Loucy (cell line): ENCODE measurements at regions not wholly inside any gene's neighbourhood (a gene's known extent, or its start where the extent isn't known, plus 50 kb on each side); places are given as distances from the start of the nearest gene placed in this dataset.

Experiments
- H2AFZ ChIP-seq: fragments of 200-600 bp; sonication (generic); 2 replicates; pipeline ENCODE4 v1.6.0; 2016; ENCODE audit warnings: antibody characterized with exemption, mild to moderate bottlenecking, low read length, moderate library complexity
- H3F3A ChIP-seq: fragments of 200-600 bp; 2 replicates; pipeline ENCODE4 v1.6.0; 2016; ENCODE audit warnings: antibody characterized with exemption, low read depth, mild to moderate bottlenecking
- H3K27me3 ChIP-seq: fragments of 200-600 bp; sonication (generic); 2 replicates; pipeline ENCODE4 v1.6.1; 2014; ENCODE audit warnings: low read length, mild to moderate bottlenecking; ENCODE audit not compliant: insufficient read depth, poor library complexity, severe bottlenecking
- H3K36me3 ChIP-seq: fragments of 200-600 bp; sonication (generic); 2 replicates; pipeline ENCODE4 v1.6.1; 2016; ENCODE audit warnings: low read length; ENCODE audit not compliant: insufficient read depth
- H3K4me1 ChIP-seq: fragments of 200-600 bp; sonication (generic); 2 replicates; pipeline ENCODE4 v1.5.1; 2014; ENCODE audit warnings: low read length, mild to moderate bottlenecking; ENCODE audit not compliant: insufficient read depth, poor library complexity, severe bottlenecking
- H3K4me2 ChIP-seq: fragments of 200-600 bp; sonication (generic); 2 replicates; pipeline ENCODE4 v1.6.0; 2014; ENCODE audit warnings: antibody characterized with exemption, low read length, low read depth, mild to moderate bottlenecking; ENCODE audit not compliant: poor library complexity, severe bottlenecking
- H3K4me3 ChIP-seq: fragments of 200-600 bp; sonication (generic); 2 replicates; pipeline ENCODE4 v1.5.1; 2014; ENCODE audit warnings: low read length, mild to moderate bottlenecking, mixed read lengths; ENCODE audit not compliant: poor library complexity, severe bottlenecking
- H3K79me2 ChIP-seq: fragments of 200-600 bp; sonication (generic); 2 replicates; pipeline ENCODE4 v1.6.1; 2014; ENCODE audit warnings: low read length; ENCODE audit not compliant: insufficient read depth
- H3K9ac ChIP-seq: fragments of 200-600 bp; sonication (generic); 2 replicates; pipeline ENCODE4 v1.6.0; 2014; ENCODE audit warnings: mild to moderate bottlenecking, low read depth, low read length, moderate library complexity; ENCODE audit not compliant: poor library complexity, severe bottlenecking
- H3K9me2 ChIP-seq: fragments of 200-600 bp; sonication (generic); replicated peaks from 2 replicates; pipeline ENCODE4 v1.6.1; 2016; ENCODE audit warnings: low read depth, low read length, mixed read lengths
- H3K9me3 ChIP-seq: fragments of 200-600 bp; sonication (generic); 2 replicates; pipeline ENCODE4 v1.6.1; 2014; ENCODE audit warnings: mild to moderate bottlenecking, antibody characterized with exemption, low read length, low read depth; ENCODE audit not compliant: insufficient read depth
- H4K20me1 ChIP-seq: fragments of 200-600 bp; sonication (generic); 2 replicates; pipeline ENCODE4 v1.6.0; 2014; ENCODE audit warnings: antibody characterized with exemption, low read length, mild to moderate bottlenecking; ENCODE audit not compliant: insufficient read depth, poor library complexity, severe bottlenecking
- CTCF ChIP-seq: fragments of 200-600 bp; sonication (generic); conservative IDR thresholded peaks from 2 replicates; pipeline ENCODE4 v1.5.1; 2014; ENCODE audit warnings: mild to moderate bottlenecking, antibody characterized with exemption, low read length
- EZH2phosphoT487 ChIP-seq: fragments of 200-600 bp; IDR thresholded peaks from 2 replicates; pipeline ENCODE4 v1.6.1; 2018; ENCODE audit warnings: antibody characterized with exemption, mild to moderate bottlenecking, moderate library complexity, borderline replicate concordance

GRCh38 chr4:187171706-187172339 lies 448.2 kb upstream of the FAT1 start:
- H3K9ac ChIP-seq: no peak overlapping the region
- H3K79me2 ChIP-seq: no peaks in the 10 kb centered on the region
- no peaks in the 10 kb centered on the region for H3K4me1 ChIP-seq
- no peak overlapping the region for H3K4me3 ChIP-seq
- no peaks in the 10 kb centered on the region for H3K27me3 ChIP-seq
- no peaks in the 10 kb centered on the region for H3F3A ChIP-seq
- H3K4me2 ChIP-seq: no peak overlapping the region
- no peaks in the 10 kb centered on the region for H3K9me2 ChIP-seq
- H3K36me3 ChIP-seq: no peaks in the 10 kb centered on the region
- no peak for TF ChIP-seq EZH2phosphoT487
- no peak overlapping the region for H2AFZ ChIP-seq
- H4K20me1 ChIP-seq: no peaks in the 10 kb centered on the region
- peaks cover 3% of the 10 kb centered on the region; the same call in 1 of the 2 replicates for H3K9me3 ChIP-seq

GRCh38 chr4:187172340-187172761 lies 448.7 kb upstream of the FAT1 start:
- H3K9ac ChIP-seq: no peak overlapping the region
- H3K4me2 ChIP-seq: no peak overlapping the region
- H2AFZ ChIP-seq: no peak overlapping the region
- no peaks in the 10 kb centered on the region for H3K4me1 ChIP-seq
- no peaks in the 10 kb centered on the region for H3K79me2 ChIP-seq
- H3F3A ChIP-seq: no peaks in the 10 kb centered on the region
- H4K20me1 ChIP-seq: no peaks in the 10 kb centered on the region
- H3K9me3 ChIP-seq: peaks cover 3% of the 10 kb centered on the region; the same call in 1 of the 2 replicates
- TF ChIP-seq CTCF: no peak
- TF ChIP-seq EZH2phosphoT487: no peak
- H3K9me2 ChIP-seq: no peaks in the 10 kb centered on the region
- no peak overlapping the region for H3K4me3 ChIP-seq
- H3K36me3 ChIP-seq: no peaks in the 10 kb centered on the region
- no peaks in the 10 kb centered on the region for H3K27me3 ChIP-seq

- no peak overlapping the region for H3K4me3 ChIP-seq
- TF ChIP-seq CTCF (no peak), EZH2phosphoT487 (no peak)
- H3K9ac ChIP-seq: no peak overlapping the region
- H3K9me2 ChIP-seq: no peaks in the 10 kb centered on the region
- no peaks in the 10 kb centered on the region for H3K79me2 ChIP-seq
- H3F3A ChIP-seq: no peaks in the 10 kb centered on the region
- H3K27me3 ChIP-seq: no peaks in the 10 kb centered on the region
- H3K9me3 ChIP-seq: peaks cover 3% of the 10 kb centered on the region; the same call in 1 of the 2 replicates
- no peaks in the 10 kb centered on the region for H3K36me3 ChIP-seq
- H2AFZ ChIP-seq: no peak overlapping the region
- no peaks in the 10 kb centered on the region for H4K20me1 ChIP-seq
- no peaks in the 10 kb centered on the region for H3K4me1 ChIP-seq
- H3K4me2 ChIP-seq: no peak overlapping the region
Measured at GRCh38 chr4:187174749-187175148, 451.1 kb upstream of the FAT1 start.

DNA sequence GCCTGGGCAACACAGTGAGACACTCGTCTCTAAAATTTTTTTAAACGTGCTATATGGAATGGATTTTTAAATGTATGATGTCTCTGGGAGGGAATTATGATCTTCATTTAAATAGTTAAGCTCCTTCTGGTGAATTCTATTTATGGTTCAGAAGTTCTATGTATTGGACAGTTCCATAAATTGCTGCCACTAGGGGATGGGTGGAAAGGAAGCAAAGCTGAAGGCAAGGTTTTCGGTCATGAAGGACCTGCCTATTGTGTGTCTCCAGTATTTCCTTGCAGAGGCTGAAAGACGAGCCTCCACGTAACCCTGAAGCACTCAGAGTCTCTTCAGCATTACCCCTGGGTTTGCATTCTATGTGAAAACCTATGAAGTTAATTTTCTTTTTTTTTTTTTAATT lies 451.5 kb upstream of the FAT1 start:
- H3K27me3 ChIP-seq: no peaks in the 10 kb centered on the region
- no peak for TF ChIP-seq EZH2phosphoT487
- no peak for TF ChIP-seq CTCF
- H3K36me3 ChIP-seq: no peaks in the 10 kb centered on the region
- no peaks in the 10 kb centered on the region for H3F3A ChIP-seq
- H3K9me2 ChIP-seq: no peaks in the 10 kb centered on the region
- no peak overlapping the region for H2AFZ ChIP-seq
- H3K79me2 ChIP-seq: no peaks in the 10 kb centered on the region
- H3K9me3 ChIP-seq: peaks cover 3% of the 10 kb centered on the region; the same call in 1 of the 2 replicates
- no peak overlapping the region for H3K9ac ChIP-seq
- no peak overlapping the region for H3K4me3 ChIP-seq
- H3K4me1 ChIP-seq: no peaks in the 10 kb centered on the region
- H3K4me2 ChIP-seq: no peak overlapping the region
- H4K20me1 ChIP-seq: no peaks in the 10 kb centered on the region
